ENCODE measurements at regions not wholly inside any gene's neighbourhood (a gene's known extent, or its start where the extent isn't known, plus 50 kb on each side); places are given as distances from the start of the nearest gene placed in this dataset.

- TF ChIP-seq CTCF (IDR thresholded peaks at IDR 0.05) (no peak), ZFX (IDR thresholded peaks at IDR 0.05; ENCODE audit: borderline replicate concordance) (no peak)
These were observed 77.3 kb upstream of the APC start for GRCh38 chr5:112660359-112660758.
